AG04450 (cell line): ENCODE measurements at regions not wholly inside any gene's neighbourhood (a gene's known extent, or its start where the extent isn't known, plus 50 kb on each side); places are given as distances from the start of the nearest gene placed in this dataset.
"Not testable (repeated sequence)": the region's sequence is repeated elsewhere in the genome, so short reads cannot be mapped to it uniquely, and the experiment has no call there.

Experiments
- CTCF ChIA-PET: fragments of 300-600, 350-600 bp; formaldehyde crosslinking; extraction: SDS; loops from one replicate; lab custom pipeline; 2022; ENCODE audit warnings: antibody characterized with exemption, inconsistent platforms; lab: Charles Lee
- POLR2A ChIA-PET: fragments of 350-600 bp; formaldehyde crosslinking; extraction: SDS; loops from one replicate; lab custom pipeline; 2021; ENCODE audit warnings: antibody characterized with exemption, inconsistent platforms; lab: Yijun Ruan, JAX
- DNase-seq: peaks from one replicate; pipeline ENCODE4 v3.0.0-alpha.2; 2011; ENCODE audit warnings: low read depth, low spot score
- H3K27ac ChIP-seq: one replicate; pipeline ENCODE4 v1.5.1; 2012; ENCODE audit warnings: low read depth, low read length, control low read depth
- H3K27me3 ChIP-seq: one replicate; pipeline ENCODE4 v1.6.0; 2012; ENCODE audit warnings: low read length; ENCODE audit not compliant: control insufficient read depth, insufficient read depth
- H3K4me3 ChIP-seq: 2 replicates; pipeline ENCODE4 v1.5.1; 2011; ENCODE audit warnings: mild to moderate bottlenecking, low read depth, low read length, control low read depth
- H3K9me3 ChIP-seq: 2 replicates; pipeline ENCODE4 v1.5.1; 2012; ENCODE audit warnings: low read length; ENCODE audit not compliant: control insufficient read depth, insufficient read depth
- TF ChIP-seq, protein P1 (sequence below): IDR thresholded peaks from 2 replicates; pipeline ENCODE4 v1.5.1; 2011; ENCODE audit warnings: low read depth, low read length, control low read depth, inconsistent platforms

DNA sequence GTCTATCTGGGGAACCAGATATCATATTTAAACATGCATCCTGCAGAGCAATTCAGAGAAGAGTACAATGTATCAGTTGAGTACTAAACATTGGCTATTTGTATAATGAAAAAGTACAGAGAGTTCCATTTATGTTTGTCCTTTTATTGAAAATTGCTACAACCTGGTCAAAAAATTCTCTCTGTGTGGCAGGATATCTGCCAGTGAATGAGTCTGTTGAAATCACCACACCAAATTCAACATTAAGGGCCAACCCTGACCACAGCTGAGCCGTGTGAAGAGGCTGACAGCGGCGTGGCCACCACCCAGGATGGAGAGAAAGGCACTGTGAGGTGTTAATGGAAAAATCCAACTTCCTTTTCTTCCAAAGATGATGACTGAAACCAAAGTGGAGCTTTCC is 422.7 kb upstream of the PIK3R1 start:
- CTCF ChIA-PET: no interaction called here

DNA sequence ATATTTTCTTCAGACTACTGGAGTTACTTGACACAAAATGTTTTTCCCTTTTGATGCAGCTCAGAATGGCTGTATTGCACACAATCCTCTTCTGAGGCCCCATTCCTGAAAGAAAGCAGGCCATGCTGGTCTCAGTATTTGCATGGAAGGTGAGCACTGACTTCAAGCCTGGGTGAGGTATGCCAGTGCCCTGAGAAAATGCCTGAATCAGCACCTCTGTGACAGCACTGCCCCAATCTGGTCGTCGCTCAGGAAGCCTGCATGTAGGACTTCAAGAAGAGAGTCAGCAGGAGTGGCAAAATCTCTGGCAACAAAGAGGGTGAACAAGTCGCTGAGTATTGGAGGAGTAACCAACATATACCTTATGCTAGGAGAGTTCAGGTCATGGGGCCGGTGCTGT is 425.2 kb upstream of the PIK3R1 start:
- ChIA-PET CTCF (no interaction called here), POLR2A (no interaction called here)
- no peaks in the 10 kb centered on the region for H3K9me3 ChIP-seq
- no peak for DNase-seq
- H3K27ac ChIP-seq: no peak overlapping the region
- no peaks in the 10 kb centered on the region for H3K27me3 ChIP-seq
- TF ChIP-seq, protein P1, sequence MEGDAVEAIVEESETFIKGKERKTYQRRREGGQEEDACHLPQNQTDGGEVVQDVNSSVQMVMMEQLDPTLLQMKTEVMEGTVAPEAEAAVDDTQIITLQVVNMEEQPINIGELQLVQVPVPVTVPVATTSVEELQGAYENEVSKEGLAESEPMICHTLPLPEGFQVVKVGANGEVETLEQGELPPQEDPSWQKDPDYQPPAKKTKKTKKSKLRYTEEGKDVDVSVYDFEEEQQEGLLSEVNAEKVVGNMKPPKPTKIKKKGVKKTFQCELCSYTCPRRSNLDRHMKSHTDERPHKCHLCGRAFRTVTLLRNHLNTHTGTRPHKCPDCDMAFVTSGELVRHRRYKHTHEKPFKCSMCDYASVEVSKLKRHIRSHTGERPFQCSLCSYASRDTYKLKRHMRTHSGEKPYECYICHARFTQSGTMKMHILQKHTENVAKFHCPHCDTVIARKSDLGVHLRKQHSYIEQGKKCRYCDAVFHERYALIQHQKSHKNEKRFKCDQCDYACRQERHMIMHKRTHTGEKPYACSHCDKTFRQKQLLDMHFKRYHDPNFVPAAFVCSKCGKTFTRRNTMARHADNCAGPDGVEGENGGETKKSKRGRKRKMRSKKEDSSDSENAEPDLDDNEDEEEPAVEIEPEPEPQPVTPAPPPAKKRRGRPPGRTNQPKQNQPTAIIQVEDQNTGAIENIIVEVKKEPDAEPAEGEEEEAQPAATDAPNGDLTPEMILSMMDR: no peak
- no peak overlapping the region for H3K4me3 ChIP-seq

More for the DNA sequence above, 422.7 kb upstream of the PIK3R1 start:
- Histone ChIP-seq H3K9me3 (no peaks in the 10 kb centered on the region), H3K4me3 (no peak overlapping the region), H3K27ac (no peak overlapping the region), H3K27me3 (no peaks in the 10 kb centered on the region)
- DNase-seq: no peak
- TF ChIP-seq, protein P1: no peak
- POLR2A ChIA-PET: no interaction called here

DNA sequence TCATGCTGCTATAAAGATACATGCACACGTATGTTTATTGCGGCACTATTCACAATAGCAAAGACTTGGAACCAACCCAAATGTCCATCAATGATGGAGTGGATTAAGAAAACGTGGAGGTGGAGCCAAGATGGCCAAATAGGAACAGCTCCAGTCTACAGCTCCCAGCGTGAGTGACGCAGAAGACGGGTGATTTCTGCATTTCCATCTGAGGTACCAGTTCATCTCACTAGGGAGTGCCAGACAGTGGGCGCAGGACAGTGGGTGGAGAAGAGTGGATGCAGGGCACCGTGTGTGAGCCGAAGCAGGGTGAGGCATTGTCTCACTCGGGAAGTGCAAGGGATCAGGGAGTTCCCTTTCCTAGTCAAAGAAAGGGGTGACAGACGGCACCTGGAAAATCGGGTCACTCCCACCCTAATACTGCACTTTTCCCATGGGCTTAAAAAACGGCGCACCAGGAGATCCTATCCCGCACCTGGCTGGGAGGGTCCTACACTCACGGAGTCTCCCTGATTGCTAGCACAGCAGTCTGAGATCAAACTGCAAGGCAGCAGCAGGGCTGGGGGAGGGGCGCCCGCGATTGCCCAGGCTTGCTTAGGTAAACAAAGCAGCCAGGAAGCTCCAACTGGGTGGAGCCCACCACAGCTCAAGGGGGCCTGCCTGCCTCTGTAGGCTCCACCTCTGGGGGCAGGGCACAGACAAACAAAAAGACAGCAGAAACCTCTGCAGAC is 435.5 kb upstream of the PIK3R1 start:
- H3K27ac ChIP-seq, H3K9me3 ChIP-seq, H3K27me3 ChIP-seq, POLR2A ChIA-PET, H3K4me3 ChIP-seq, DNase-seq, CTCF ChIA-PET: not testable (repeated sequence)

DNA sequence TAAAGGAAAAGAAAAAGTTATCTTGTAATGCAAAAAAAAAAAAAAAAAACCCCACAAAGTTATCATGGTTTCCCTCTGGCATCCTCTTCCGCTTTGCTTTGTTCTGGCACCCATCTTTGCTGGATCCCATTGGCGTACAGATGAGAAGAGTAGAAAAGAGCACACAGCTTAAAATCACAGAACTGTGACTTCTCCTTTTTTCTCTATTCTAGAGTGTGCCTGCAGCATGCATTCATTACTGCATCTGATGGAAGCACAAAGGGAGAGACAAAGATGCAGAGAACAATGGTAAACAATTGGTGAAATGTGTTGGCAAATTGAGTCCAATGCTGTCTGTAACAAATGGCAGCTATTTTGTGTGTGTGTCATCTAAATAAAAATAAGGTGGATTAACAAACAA is 440.8 kb upstream of the PIK3R1 start:
- H3K4me3 ChIP-seq: no peak overlapping the region
- no peak overlapping the region for H3K27ac ChIP-seq
- DNase-seq: no peak
- TF ChIP-seq, protein P1: no peak
- no peaks in the 10 kb centered on the region for H3K27me3 ChIP-seq
- H3K9me3 ChIP-seq: no peaks in the 10 kb centered on the region
- CTCF ChIA-PET: no interaction called here
- POLR2A ChIA-PET: no interaction called here

DNA sequence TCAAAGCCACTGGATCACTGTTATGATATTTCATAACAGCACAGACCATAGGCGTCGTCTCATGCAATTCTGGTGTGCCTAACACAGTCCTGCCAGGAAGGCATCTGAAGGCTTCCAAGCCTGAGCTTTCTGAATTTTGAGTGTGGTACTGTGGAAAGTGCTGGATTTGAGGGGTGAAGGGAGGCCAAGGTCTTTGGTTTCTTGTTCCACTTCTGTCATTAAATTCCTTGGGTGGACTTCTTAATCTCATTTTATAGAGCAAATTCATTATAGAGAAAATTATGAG is 441.3 kb upstream of the PIK3R1 start:
- Histone ChIP-seq H3K4me3 (no peak overlapping the region), H3K9me3 (no peaks in the 10 kb centered on the region), H3K27ac (no peak overlapping the region), H3K27me3 (no peaks in the 10 kb centered on the region)
- DNase-seq: no peak
- POLR2A ChIA-PET: no interaction called here
- CTCF ChIA-PET: no interaction called here
- TF ChIP-seq, protein P1: no peak
